OCI-LY7 (cell line): ENCODE measurements at regions not wholly inside any gene's neighbourhood (a gene's known extent, or its start where the extent isn't known, plus 50 kb on each side); places are given as distances from the start of the nearest gene placed in this dataset.

Experiments
- BruUV-seq: library from RNA; stranded (reverse); fragments of 400-500 nt; replicated peaks from 2 replicates; lab custom pipeline; 2021; lab: Mats Ljungman, UMichigan
- CTCF ChIA-PET: fragments of 300-600 bp; sonication (Branson Sonifier 250); formaldehyde crosslinking; loops from one replicate; lab custom pipeline; 2022; ENCODE audit warnings: antibody characterized with exemption; ENCODE audit not compliant: unreplicated experiment; lab: Charles Lee
- POLR2A ChIA-PET: fragments of 300-600 bp; sonication (Branson Sonifier 250); formaldehyde crosslinking; loops from one replicate; lab custom pipeline; 2022; ENCODE audit warnings: antibody characterized with exemption; lab: Charles Lee
- DNase-seq: peaks from one replicate; pipeline ENCODE4 v3.0.0-alpha.2; 2015; ENCODE audit warnings: low spot score
- H2AFZ ChIP-seq: fragments of 200-600 bp; sonication (generic), shearing (Covaris generic); 2 replicates; pipeline ENCODE4 v1.6.1; 2014; ENCODE audit warnings: mild to moderate bottlenecking, antibody characterized with exemption, low read length, moderate library complexity
- H3K27ac ChIP-seq: fragments of 200-600 bp; sonication (generic); 2 replicates; pipeline ENCODE4 v1.5.1; 2014; ENCODE audit warnings: mixed run types, low read depth, mild to moderate bottlenecking, moderate library complexity, low read length, inconsistent platforms; ENCODE audit not compliant: poor library complexity, severe bottlenecking
- H3K36me3 ChIP-seq: fragments of 200-600 bp; sonication (generic); 2 replicates; pipeline ENCODE4 v1.6.1; 2014; ENCODE audit warnings: mild to moderate bottlenecking, antibody characterized with exemption, low read length, moderate library complexity, mixed read lengths; ENCODE audit not compliant: insufficient read depth
- H3K4me1 ChIP-seq: fragments of 200-600 bp; sonication (generic); 2 replicates; pipeline ENCODE4 v1.5.1; 2014; ENCODE audit warnings: mild to moderate bottlenecking, low read length; ENCODE audit not compliant: insufficient read depth, poor library complexity, severe bottlenecking
- H3K4me2 ChIP-seq: fragments of 200-600 bp; sonication (generic); 2 replicates; pipeline ENCODE4 v1.6.1; 2014; ENCODE audit warnings: mild to moderate bottlenecking, low read length
- H3K4me3 ChIP-seq: fragments of 200-600 bp; sonication (generic); 2 replicates; pipeline ENCODE4 v1.5.1; 2014; ENCODE audit warnings: mild to moderate bottlenecking, low read depth, low read length; ENCODE audit not compliant: poor library complexity, severe bottlenecking
- H3K79me2 ChIP-seq: fragments of 200-600 bp; sonication (generic); 2 replicates; pipeline ENCODE4 v1.6.1; 2016; ENCODE audit warnings: low read depth, mild to moderate bottlenecking, low read length, moderate library complexity, mixed read lengths; ENCODE audit not compliant: insufficient read depth
- H3K9me2 ChIP-seq: fragments of 200-600 bp; sonication (generic); 2 replicates; pipeline ENCODE4 v1.6.1; 2016; ENCODE audit warnings: mild to moderate bottlenecking, low read length, mixed read lengths; ENCODE audit not compliant: insufficient read depth
- H3K9me3 ChIP-seq: fragments of 200-600 bp; sonication (generic); 2 replicates; pipeline ENCODE4 v1.6.1; 2014; ENCODE audit warnings: mild to moderate bottlenecking, mixed run types, low read length, mixed read lengths
- H4K20me1 ChIP-seq: fragments of 200-600 bp; sonication (generic); 2 replicates; pipeline ENCODE4 v1.6.1; 2014; ENCODE audit warnings: mild to moderate bottlenecking, antibody characterized with exemption, low read length, moderate library complexity, mixed read lengths; ENCODE audit not compliant: insufficient read depth
- CTCF ChIP-seq: fragments of 200-600 bp; sonication (generic); conservative IDR thresholded peaks from 2 replicates; pipeline ENCODE4 v1.5.1; 2014; ENCODE audit warnings: mild to moderate bottlenecking, antibody characterized with exemption, low read length, moderate library complexity, mixed read lengths
- EZH2phosphoT487 ChIP-seq: fragments of 200-600 bp; sonication (generic); IDR thresholded peaks from 2 replicates; pipeline ENCODE4 v1.6.1; 2018; ENCODE audit warnings: low read depth, borderline replicate concordance, mild to moderate bottlenecking, mixed run types, antibody characterized with exemption, low read length, moderate library complexity, mixed read lengths
- intact Hi-C: fragments of 100-400 bp; cut with micrococcal nuclease; formaldehyde crosslinking; loops from one replicate; pipeline ENCODE4 v1.10.0; 2022; ENCODE audit not compliant: unreplicated experiment

- no peaks in the 10 kb centered on the region for H3K79me2 ChIP-seq
- intact Hi-C loops = no loop called here
- no peak for DNase-seq
- no peaks in the 10 kb centered on the region for H3K9me3 ChIP-seq
- H2AFZ ChIP-seq = no peak overlapping the region
- H3K27ac ChIP-seq = no peak overlapping the region
- H3K4me3 ChIP-seq = no peak overlapping the region
- no TSS peak for BruUV-seq
- no peak for TF ChIP-seq EZH2phosphoT487
- POLR2A ChIA-PET = no interaction called here
- no peaks in the 10 kb centered on the region for H3K4me1 ChIP-seq
- CTCF ChIA-PET = no interaction called here
- H3K9me2 ChIP-seq = no peaks in the 10 kb centered on the region
- no peaks in the 10 kb centered on the region for H4K20me1 ChIP-seq
- H3K36me3 ChIP-seq = no peaks in the 10 kb centered on the region
- no peak overlapping the region for H3K4me2 ChIP-seq
These were observed 353.1 kb downstream of the MAFB start for GRCh38 chr20:40335901-40336351.

GRCh38 chr20:40335437-40335836, 353.6 kb downstream of the MAFB start:
- Histone ChIP-seq H3K36me3 (no peaks in the 10 kb centered on the region), H3K27ac (no peak overlapping the region), H3K4me1 (no peaks in the 10 kb centered on the region), H4K20me1 (no peaks in the 10 kb centered on the region), H3K9me3 (no peaks in the 10 kb centered on the region), H2AFZ (no peak overlapping the region), H3K4me2 (no peak overlapping the region), H3K9me2 (no peaks in the 10 kb centered on the region), H3K4me3 (no peak overlapping the region), H3K79me2 (no peaks in the 10 kb centered on the region)
- POLR2A ChIA-PET = interaction anchor here (0.7 kb wide), 1 partner anchor 481 kb away, joined by 3 read pairs; no protein-coding TSS in a partner anchor
- DNase-seq = no peak
- no TSS peak for BruUV-seq
- no peak for TF ChIP-seq CTCF
- CTCF ChIA-PET = no interaction called here
- intact Hi-C loops = no loop called here

GRCh38 chr20:40333591-40333990, 355.4 kb downstream of the MAFB start:
- Histone ChIP-seq H3K4me1 (no peaks in the 10 kb centered on the region), H3K4me2 (no peak overlapping the region), H3K27ac (no peak overlapping the region), H2AFZ (no peak overlapping the region), H3K36me3 (no peaks in the 10 kb centered on the region), H3K9me3 (no peaks in the 10 kb centered on the region), H4K20me1 (no peaks in the 10 kb centered on the region), H3K79me2 (no peaks in the 10 kb centered on the region), H3K4me3 (no peak overlapping the region), H3K9me2 (no peaks in the 10 kb centered on the region)
- intact Hi-C loops = no loop called here
- no TSS peak for BruUV-seq
- CTCF ChIA-PET = no interaction called here
- POLR2A ChIA-PET = no interaction called here
- TF ChIP-seq CTCF = no peak
- TF ChIP-seq EZH2phosphoT487 = no peak
- DNase-seq = no peak
